Thymus (tissue), 11 donors: ENCODE measurements at regions not wholly inside any gene's neighbourhood (a gene's known extent, or its start where the extent isn't known, plus 50 kb on each side); places are given as distances from the start of the nearest gene placed in this dataset.

Experiments
- DNase-seq, 9 donors: peaks; one replicate each; pipeline ENCODE4 v3.0.0-alpha.2; 2013; ENCODE audit warnings: low spot score in 9 of 9, low read depth in 6 of 9, missing footprints in 1 of 9
- H3K27ac ChIP-seq, 2 donors: one replicate each; pipeline ENCODE4 v1.5.1; 2013; ENCODE audit warnings: control low read depth in 1 of 2, low read depth in 1 of 2, low read length in 1 of 2, mild to moderate bottlenecking in 1 of 2, moderate library complexity in 1 of 2
- H3K27me3 ChIP-seq, 2 donors: one replicate each; pipeline ENCODE4 v1.5.1; 2013; ENCODE audit warnings: low read length in 1 of 2; ENCODE audit not compliant: control insufficient read depth in 2 of 2, insufficient read depth in 1 of 2
- H3K36me3 ChIP-seq, 2 donors: one replicate each; pipeline ENCODE4 v1.5.1; 2013; ENCODE audit warnings: low read length in 1 of 2, mild to moderate bottlenecking in 1 of 2, moderate library complexity in 1 of 2; ENCODE audit not compliant: control insufficient read depth in 2 of 2, insufficient read depth in 2 of 2
- H3K4me1 ChIP-seq, 2 donors: one replicate each; pipeline ENCODE4 v1.5.1; 2013; ENCODE audit warnings: low read length in 2 of 2; ENCODE audit not compliant: control insufficient read depth in 2 of 2, insufficient read depth in 2 of 2
- H3K4me3 ChIP-seq, 2 donors: one replicate each; pipeline ENCODE4 v1.5.1; 2013; ENCODE audit warnings: low read length in 2 of 2, control low read depth in 1 of 2, mild to moderate bottlenecking in 1 of 2
- H3K9me3 ChIP-seq, 2 donors: one replicate each; pipeline ENCODE4 v1.5.1; 2013; ENCODE audit warnings: low read length in 1 of 2, mild to moderate bottlenecking in 1 of 2; ENCODE audit not compliant: control insufficient read depth in 2 of 2, insufficient read depth in 1 of 2
- WGBS: extraction: QIAGEN DNeasy Blood & Tissue Kit; methylation state at CpG from one replicate; pipeline ENCODE4 v1.1.7; 2013; 5-methylcytosine and 5-hydroxymethylcytosine counted together
- donor health status: healthy.

DNA sequence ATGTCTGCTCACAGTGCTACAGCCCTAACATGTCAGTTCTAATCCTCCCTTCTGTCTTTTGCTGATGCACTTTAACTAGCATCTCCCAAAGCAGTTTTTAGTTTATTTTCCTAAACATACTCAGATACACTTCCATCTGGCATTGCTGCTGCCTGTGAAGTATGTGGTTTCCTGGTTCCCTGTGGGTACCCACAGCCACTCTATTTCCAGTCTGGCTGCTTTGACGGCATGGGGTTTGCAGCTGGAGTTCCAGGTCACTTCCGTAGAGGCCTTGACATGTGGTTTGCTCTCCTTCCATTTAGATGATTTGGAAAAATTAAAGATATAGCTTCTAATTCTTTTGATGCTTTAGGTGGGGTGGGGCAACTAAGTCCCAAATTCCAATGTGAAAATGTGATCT lies 375.5 kb downstream of the PCDH20 start:
- Histone ChIP-seq H3K4me1 (no peaks in the 10 kb centered on the region), H3K27me3 (no peaks in the 10 kb centered on the region), H3K4me3 (no peak overlapping the region), H3K27ac (no peak overlapping the region), H3K9me3 (no peaks in the 10 kb centered on the region), H3K36me3 (no peaks in the 10 kb centered on the region)
- WGBS = 21% methylated on average over 2 of the region's 2 CpGs
- no peak for DNase-seq

DNA sequence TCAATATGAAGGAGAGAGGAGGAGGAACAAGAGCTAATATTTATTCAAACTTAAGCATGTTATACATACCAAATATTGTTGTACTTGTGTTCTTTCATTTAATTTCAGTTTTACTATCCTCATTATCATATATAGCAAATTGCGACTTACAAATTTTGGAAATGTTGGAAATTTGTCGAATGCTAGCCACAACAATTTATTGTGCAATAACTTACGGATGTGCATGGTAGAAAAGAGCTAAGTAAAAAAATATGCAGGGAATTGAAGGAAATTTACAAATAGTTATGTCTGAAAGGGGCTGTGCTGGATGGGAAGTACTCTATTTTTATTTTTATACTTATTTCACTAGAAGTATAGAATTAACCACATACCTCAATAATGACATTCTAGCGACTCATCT lies 376.3 kb downstream of the PCDH20 start:
- Histone ChIP-seq H3K27ac (no peak overlapping the region), H3K9me3 (no peaks in the 10 kb centered on the region), H3K27me3 (no peaks in the 10 kb centered on the region), H3K4me3 (no peak overlapping the region), H3K4me1 (no peaks in the 10 kb centered on the region), H3K36me3 (no peaks in the 10 kb centered on the region)
- no peak for DNase-seq
- 94% methylated on average over 4 of the region's 4 CpGs for WGBS

DNA sequence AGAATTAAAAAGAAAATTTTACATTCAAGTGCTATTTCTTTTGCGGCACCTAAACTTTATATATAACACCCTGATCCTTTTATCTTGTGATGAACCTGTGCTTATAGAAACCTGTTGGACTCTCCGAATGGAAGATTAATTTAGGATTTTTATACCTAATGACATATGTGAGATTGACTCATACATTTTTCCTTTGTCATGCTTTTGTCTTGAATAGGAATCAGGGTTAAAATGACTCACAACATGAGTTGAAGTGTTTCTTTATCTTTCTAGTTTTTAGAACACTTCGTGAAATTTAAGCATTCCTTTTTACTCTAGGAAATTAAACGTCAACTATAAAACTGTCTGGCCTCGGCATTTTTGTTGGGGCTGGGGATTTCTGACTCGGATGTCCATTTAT lies 378.9 kb downstream of the PCDH20 start:
- Histone ChIP-seq H3K9me3 (no peaks in the 10 kb centered on the region), H3K4me3 (no peak overlapping the region), H3K4me1 (no peaks in the 10 kb centered on the region), H3K27ac (no peak overlapping the region), H3K27me3 (no peaks in the 10 kb centered on the region), H3K36me3 (no peaks in the 10 kb centered on the region)
- 93% methylated on average over 6 of the region's 6 CpGs for WGBS
- no peak for DNase-seq

DNA sequence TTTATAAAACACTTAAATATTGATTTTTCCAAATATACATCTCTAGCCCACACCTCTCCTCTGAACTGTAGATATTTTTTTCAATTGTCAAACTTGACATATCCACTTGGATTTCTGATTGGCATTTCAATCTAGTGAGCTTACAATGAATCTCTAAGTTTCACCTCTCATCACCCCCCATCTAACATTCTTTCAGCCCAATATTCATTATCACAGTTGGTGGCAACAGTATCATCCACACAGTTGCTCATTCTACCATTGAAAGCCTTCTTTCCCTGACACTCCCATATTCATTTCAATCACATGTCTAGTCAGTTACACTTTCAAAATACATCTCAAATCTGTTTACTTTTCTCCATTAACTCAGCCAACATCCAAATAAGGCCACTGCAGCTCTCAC lies 385.2 kb downstream of the PCDH20 start:
- no peaks in the 10 kb centered on the region for H3K36me3 ChIP-seq
- H3K27ac ChIP-seq = no peak overlapping the region
- H3K4me1 ChIP-seq = no peaks in the 10 kb centered on the region
- H3K4me3 ChIP-seq = no peak overlapping the region
- H3K27me3 ChIP-seq = no peaks in the 10 kb centered on the region
- no peak for DNase-seq
- no peaks in the 10 kb centered on the region for H3K9me3 ChIP-seq

DNA sequence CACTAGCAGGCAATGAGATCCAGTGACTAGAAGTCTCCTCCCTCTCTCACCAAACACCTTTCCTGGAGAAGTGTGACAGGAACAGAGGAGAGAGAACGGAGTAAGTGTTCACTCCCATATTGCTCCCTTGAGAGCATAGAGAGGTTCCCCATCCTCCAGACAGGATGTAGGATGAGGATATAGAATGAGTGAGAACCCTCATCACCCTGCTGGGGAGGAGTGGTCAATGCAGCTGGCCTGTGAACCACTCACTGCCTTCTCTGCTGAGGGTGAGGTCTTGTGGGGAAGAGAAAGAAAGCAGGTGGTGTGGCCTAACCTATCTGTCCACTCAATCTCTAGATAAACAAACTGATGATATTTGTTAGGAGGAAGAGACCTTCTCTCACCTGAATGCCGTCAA lies 386.6 kb downstream of the PCDH20 start:
- no peak overlapping the region for H3K4me3 ChIP-seq
- no peaks in the 10 kb centered on the region for H3K9me3 ChIP-seq
- H3K27me3 ChIP-seq = no peaks in the 10 kb centered on the region
- H3K27ac ChIP-seq = no peak overlapping the region
- 91% methylated on average over 2 of the region's 2 CpGs for WGBS
- DNase-seq = no peak
- H3K36me3 ChIP-seq = no peaks in the 10 kb centered on the region
- H3K4me1 ChIP-seq = no peaks in the 10 kb centered on the region

DNA sequence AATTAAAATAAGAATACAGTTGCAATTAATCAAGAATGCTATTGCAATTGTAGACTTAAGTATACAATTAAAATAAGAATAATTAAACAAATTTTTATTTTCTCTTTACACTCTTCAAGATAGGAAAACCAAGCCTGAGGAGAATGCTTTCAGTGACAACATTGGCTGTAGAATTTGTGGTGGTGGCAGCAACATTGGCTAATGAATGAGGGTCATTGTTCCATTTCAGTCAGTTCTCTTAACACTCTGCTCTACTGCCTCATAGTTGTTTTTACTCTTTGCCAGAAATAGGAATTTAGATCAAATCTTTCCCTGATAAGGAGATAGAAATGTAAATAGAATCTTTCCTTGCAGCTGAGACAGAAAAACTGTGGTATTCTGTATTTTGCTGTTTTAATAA lies 391.6 kb downstream of the PCDH20 start:
- Histone ChIP-seq H3K27me3 (no peaks in the 10 kb centered on the region), H3K36me3 (no peaks in the 10 kb centered on the region), H3K4me1 (no peaks in the 10 kb centered on the region), H3K27ac (no peak overlapping the region), H3K4me3 (no peak overlapping the region), H3K9me3 (no peaks in the 10 kb centered on the region)
- DNase-seq = no peak

DNA sequence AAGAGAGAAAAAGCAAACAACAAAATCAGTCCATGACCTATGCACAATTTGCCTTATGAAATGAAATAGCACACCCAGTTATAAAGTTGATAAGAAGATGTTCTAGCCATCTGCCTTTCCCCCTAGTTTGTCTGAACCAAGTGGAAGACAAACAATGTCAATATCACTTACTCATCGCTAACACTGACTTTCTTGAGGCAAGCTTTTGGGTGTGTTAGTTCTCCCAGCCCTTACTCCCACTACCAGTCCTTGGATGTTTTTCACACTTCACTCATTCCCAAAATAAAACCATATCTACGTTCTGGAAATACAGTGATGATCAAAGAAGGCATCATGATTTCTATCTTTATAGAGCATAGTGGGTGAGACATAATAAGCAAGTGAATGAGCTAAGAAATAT lies 393.8 kb downstream of the PCDH20 start:
- Histone ChIP-seq H3K27me3 (no peaks in the 10 kb centered on the region), H3K27ac (no peak overlapping the region), H3K4me3 (no peak overlapping the region), H3K9me3 (no peaks in the 10 kb centered on the region), H3K4me1 (no peaks in the 10 kb centered on the region), H3K36me3 (no peaks in the 10 kb centered on the region)
- no peak for DNase-seq
- WGBS = 91% methylated on average over 2 of the region's 2 CpGs

DNA sequence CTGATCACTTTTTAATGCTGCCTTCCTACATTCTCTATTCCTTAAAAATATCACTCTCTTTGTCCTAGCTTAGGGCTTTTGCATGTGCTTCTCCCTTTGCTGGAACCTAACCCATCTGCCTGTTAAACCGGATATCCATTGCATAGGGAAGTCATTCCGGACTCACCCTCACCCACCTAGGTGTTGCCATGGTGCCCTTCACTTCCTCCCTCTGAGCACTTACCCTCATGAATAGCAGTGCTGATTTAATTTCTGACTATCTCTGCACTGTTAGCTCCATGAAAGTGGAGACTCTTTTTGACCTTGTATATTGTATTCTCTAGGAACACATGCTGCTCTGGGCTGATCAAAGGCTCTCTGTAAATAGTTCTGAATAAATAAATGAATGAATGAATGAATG lies 401.9 kb downstream of the PCDH20 start:
- no peak overlapping the region for H3K27ac ChIP-seq
- H3K4me3 ChIP-seq = no peak overlapping the region
- H3K27me3 ChIP-seq = no peaks in the 10 kb centered on the region
- H3K36me3 ChIP-seq = no peaks in the 10 kb centered on the region
- no peak for DNase-seq
- WGBS = 82% methylated on average over 2 of the region's 2 CpGs
- no peaks in the 10 kb centered on the region for H3K9me3 ChIP-seq
- no peaks in the 10 kb centered on the region for H3K4me1 ChIP-seq

DNA sequence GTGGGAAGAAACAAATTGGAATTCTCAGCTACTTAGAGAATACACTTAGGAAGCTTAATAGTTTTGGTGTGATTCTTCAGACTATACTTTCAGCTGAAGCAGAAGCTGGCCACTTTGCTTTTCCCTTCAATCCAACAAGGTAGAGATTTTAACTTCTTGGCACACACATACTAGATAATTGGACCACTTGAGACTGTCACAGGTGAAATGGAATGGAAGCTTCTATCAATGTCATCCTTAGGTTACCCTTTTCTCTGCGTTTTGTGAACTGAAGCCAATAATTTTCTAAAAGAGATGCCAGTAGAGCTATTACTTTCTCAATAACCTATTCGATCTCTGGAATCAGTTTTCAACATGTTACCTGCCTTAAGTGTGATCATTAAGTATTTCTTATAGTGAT lies 405.3 kb downstream of the PCDH20 start:
- Histone ChIP-seq H3K27ac (no peak overlapping the region), H3K36me3 (no peaks in the 10 kb centered on the region), H3K9me3 (peaks cover 0 to 3% of the 10 kb centered on the region in 2 donors), H3K4me1 (no peaks in the 10 kb centered on the region), H3K27me3 (no peaks in the 10 kb centered on the region), H3K4me3 (no peak overlapping the region)
- no peak for DNase-seq
- WGBS = 92% methylated on average over 2 of the region's 2 CpGs

DNA sequence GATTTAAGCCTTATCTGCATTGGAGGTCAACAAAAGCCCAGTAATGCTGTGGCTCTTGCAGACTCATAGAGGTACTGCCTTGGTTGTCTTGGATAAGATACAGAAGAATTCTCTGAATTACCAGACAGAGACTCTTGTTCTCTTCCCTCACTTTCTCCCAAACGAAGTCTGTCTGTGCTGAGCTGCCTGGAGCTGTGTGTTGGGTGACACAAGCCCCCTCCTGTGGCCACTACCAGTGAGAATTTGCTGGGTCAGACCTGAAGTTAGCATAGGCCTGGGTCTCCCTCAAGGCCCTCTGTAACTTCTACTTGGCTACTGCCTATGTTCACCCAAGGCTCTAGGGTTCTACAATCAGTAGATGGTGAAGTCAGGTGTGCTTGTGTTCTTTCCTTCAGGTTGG lies 413.0 kb downstream of the PCDH20 start:
- Histone ChIP-seq H3K36me3 (no peaks in the 10 kb centered on the region), H3K27me3 (no peaks in the 10 kb centered on the region), H3K4me3 (no peak overlapping the region), H3K4me1 (no peaks in the 10 kb centered on the region), H3K9me3 (peaks cover 0 to 3% of the 10 kb centered on the region in 2 donors), H3K27ac (no peak overlapping the region)
- DNase-seq = no peak
- WGBS = 67% methylated on average over 1 of the region's 1 CpG
